ENCODE measurements at regions not wholly inside any gene's neighbourhood (a gene's known extent, or its start where the extent isn't known, plus 50 kb on each side); places are given as distances from the start of the nearest gene placed in this dataset.

GRCh38 chr2:41854227-41854626 lies 193.6 kb upstream of the PKDCC start:
- Mint-ChIP-seq H3K27ac (no peak overlapping the region), H3K36me3 (no peaks in the 10 kb centered on the region), H3K9me3 (no peaks in the 10 kb centered on the region), H3K27me3 (ENCODE audit: low read depth in 3 of 3) (peaks cover 11 to 19% (median 17%) of the 10 kb centered on the region in 3 donors), H3K4me1 (no peaks in the 10 kb centered on the region), H3K4me3 (no peak overlapping the region)
- H3K27me3 ChIP-seq (ENCODE audit: control insufficient read depth in 2 of 2, insufficient read depth in 2 of 2, low read length in 2 of 2), result peaks cover 0 to 19% of the 10 kb centered on the region in 2 donors
- no peak overlapping the region for H3K4me3 ChIP-seq (replicated peaks in 1 of 3; ENCODE audit: low read depth in 2 of 3, low read length in 3 of 3)
- no peak for DNase-seq
- no peak overlapping the region for H3K4me2 ChIP-seq (replicated peaks; ENCODE audit: extremely low read depth, low read length, poor library complexity, severe bottlenecking)
- H3K36me3 ChIP-seq (replicated peaks in 1 of 2; ENCODE audit: control insufficient read depth in 1 of 2, insufficient read depth in 2 of 2, low read length in 2 of 2), result no peaks in the 10 kb centered on the region
- H3K9me3 ChIP-seq (replicated peaks in 1 of 2; ENCODE audit: control insufficient read depth in 1 of 2, insufficient read depth in 1 of 2, low read length in 2 of 2), result no peaks in the 10 kb centered on the region
- TF ChIP-seq CTCF (IDR thresholded peaks at IDR 0.05), result no peak
- no peaks in the 10 kb centered on the region for H4K20me1 ChIP-seq (ENCODE audit: insufficient read depth, low read length)
- intact Hi-C loops (cut with micrococcal nuclease), result no loop called here
- H3K79me2 ChIP-seq (ENCODE audit: insufficient read depth, low read length), result no peaks in the 10 kb centered on the region
- WGBS (ENCODE audit: insufficient coverage), result 100% methylated on average over 2 of the region's 4 CpGs
- H3K9ac ChIP-seq (ENCODE audit: insufficient read depth, low read length, poor library complexity, severe bottlenecking), result no peak overlapping the region
- H3K4me1 ChIP-seq (ENCODE audit: control insufficient read depth in 1 of 2, insufficient read depth in 2 of 2, low read length in 2 of 2), result no peaks in the 10 kb centered on the region
- no peak overlapping the region for H3K27ac ChIP-seq (ENCODE audit: low read depth in 1 of 2, low read length in 2 of 2)
- no peak overlapping the region for H2AFZ ChIP-seq (ENCODE audit: insufficient read depth, low read depth, low read length, poor library complexity, severe bottlenecking)

GRCh38 chr2:41856946-41857345 lies 190.9 kb upstream of the PKDCC start:
- no peak overlapping the region for H3K4me3 ChIP-seq (replicated peaks in 1 of 3; ENCODE audit: low read depth in 2 of 3, low read length in 3 of 3)
- Mint-ChIP-seq H3K4me1 (no peaks in the 10 kb centered on the region), H3K4me3 (no peak overlapping the region), H3K36me3 (no peaks in the 10 kb centered on the region), H3K9me3 (no peaks in the 10 kb centered on the region), H3K27me3 (ENCODE audit: low read depth in 3 of 3) (peaks cover 9 to 16% (median 10%) of the 10 kb centered on the region in 3 donors), H3K27ac (no peak overlapping the region)
- H3K4me1 ChIP-seq (ENCODE audit: control insufficient read depth in 1 of 2, insufficient read depth in 2 of 2, low read length in 2 of 2), result no peaks in the 10 kb centered on the region
- H2AFZ ChIP-seq (ENCODE audit: insufficient read depth, low read depth, low read length, poor library complexity, severe bottlenecking), result no peak overlapping the region
- H3K36me3 ChIP-seq (replicated peaks in 1 of 2; ENCODE audit: control insufficient read depth in 1 of 2, insufficient read depth in 2 of 2, low read length in 2 of 2), result no peaks in the 10 kb centered on the region
- H3K9ac ChIP-seq (ENCODE audit: insufficient read depth, low read length, poor library complexity, severe bottlenecking), result no peak overlapping the region
- H3K27me3 ChIP-seq (ENCODE audit: control insufficient read depth in 2 of 2, insufficient read depth in 2 of 2, low read length in 2 of 2), result peaks cover 0 to 16% of the 10 kb centered on the region in 2 donors
- TF ChIP-seq CTCF (IDR thresholded peaks at IDR 0.05), result no peak
- no peaks in the 10 kb centered on the region for H3K9me3 ChIP-seq (replicated peaks in 1 of 2; ENCODE audit: control insufficient read depth in 1 of 2, insufficient read depth in 1 of 2, low read length in 2 of 2)
- no peak overlapping the region for H3K27ac ChIP-seq (ENCODE audit: low read depth in 1 of 2, low read length in 2 of 2)
- no peaks in the 10 kb centered on the region for H3K79me2 ChIP-seq (ENCODE audit: insufficient read depth, low read length)
- WGBS (ENCODE audit: insufficient coverage), result no CpG with 5 or more reads among the region's 1 CpG
- H4K20me1 ChIP-seq (ENCODE audit: insufficient read depth, low read length), result no peaks in the 10 kb centered on the region
- intact Hi-C loops (cut with micrococcal nuclease), result no loop called here
- H3K4me2 ChIP-seq (replicated peaks; ENCODE audit: extremely low read depth, low read length, poor library complexity, severe bottlenecking), result no peak overlapping the region
- no peak for DNase-seq
